ENCODE measurements at regions not wholly inside any gene's neighbourhood (a gene's known extent, or its start where the extent isn't known, plus 50 kb on each side); places are given as distances from the start of the nearest gene placed in this dataset.

DNA sequence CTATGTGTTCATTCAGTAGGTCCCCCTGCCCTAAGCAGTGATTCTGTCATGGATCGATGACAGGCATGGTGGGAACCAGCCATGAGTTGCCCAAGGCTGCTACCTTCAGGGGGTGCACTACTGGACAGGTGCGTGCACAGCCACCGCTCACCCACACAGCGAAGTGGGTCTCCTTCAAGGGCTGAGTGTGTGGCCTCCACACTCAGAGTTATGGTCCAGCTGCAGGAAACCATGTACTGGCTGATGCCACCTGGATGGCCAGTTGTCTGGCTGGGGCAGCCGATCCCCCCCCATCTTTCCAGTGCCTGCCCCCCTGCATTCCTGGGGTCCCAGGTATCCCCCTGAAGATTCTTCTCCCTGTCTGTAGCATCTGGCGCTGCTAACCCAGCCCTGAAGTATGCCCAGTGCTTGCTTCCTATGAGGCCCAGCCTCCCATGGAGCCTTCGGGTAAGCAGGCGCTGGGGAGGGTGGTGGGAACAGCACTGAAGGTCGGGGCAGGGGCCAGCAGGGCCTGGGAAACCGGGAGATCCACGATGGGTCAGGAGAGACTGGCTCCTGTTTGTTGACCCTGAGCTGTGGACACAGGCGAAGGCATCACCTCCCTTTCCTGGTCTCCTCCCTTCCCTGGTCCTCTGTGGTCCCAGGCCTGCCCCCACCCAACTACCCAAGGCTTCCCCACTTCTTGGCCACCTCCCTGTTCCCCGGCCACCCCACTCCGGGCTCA lies 106.0 kb downstream of the VEGFA start:
- H3K27ac ChIP-seq (ENCODE audit: low read depth in 2 of 2, low read length in 1 of 2): no peak overlapping the region; a peak in 1 of 4 replicates
- no peak for DNase-seq
- ChIA-PET CTCF (interaction anchor here (0.6 to 3.7 kb wide), 5 partner anchors 9 to 115 kb away, joined by 3 to 12 read pairs (median 6); partner anchors contain the start of gene VEGFA), POLR2A (no interaction called here)
- H3K9ac ChIP-seq: no peak overlapping the region
- H3K79me2 ChIP-seq (ENCODE audit: insufficient read depth): no peaks in the 10 kb centered on the region
- peaks cover 0 to 52% of the 10 kb centered on the region in 2 experiments; a peak in 2 of 4 replicates for H3K4me1 ChIP-seq (ENCODE audit: control insufficient read depth in 1 of 2, insufficient read depth in 2 of 2, low read depth in 1 of 2, low read length in 1 of 2)
- no peaks in the 10 kb centered on the region for H3F3A ChIP-seq (replicated peaks; ENCODE audit: insufficient read depth)
- no peaks in the 10 kb centered on the region for H3K27me3 ChIP-seq (ENCODE audit: insufficient read depth)
- TF ChIP-seq GATA2 (CRISPR knock-in tag; IDR thresholded peaks at IDR 0.05) (no peak), SIN3A (IDR thresholded peaks at IDR 0.05; ENCODE audit: borderline replicate concordance, low read depth, low read length) (no peak), GABPA (IDR thresholded peaks at IDR 0.05; ENCODE audit: low read depth) (no peak), FOXJ3 (CRISPR knock-in tag; IDR thresholded peaks at IDR 0.05) (no peak), EZH2phosphoT487 (IDR thresholded peaks at IDR 0.05; ENCODE audit: borderline replicate concordance, low read depth) (no peak), MEF2A (IDR thresholded peaks at IDR 0.05; ENCODE audit: borderline replicate concordance, low read depth) (no peak), EP300 (IDR thresholded peaks at IDR 0.05; ENCODE audit: borderline replicate concordance in 1 of 2, low read depth in 1 of 2, low read length in 1 of 2) (no peak)
- TF ChIP-seq, protein P1, sequence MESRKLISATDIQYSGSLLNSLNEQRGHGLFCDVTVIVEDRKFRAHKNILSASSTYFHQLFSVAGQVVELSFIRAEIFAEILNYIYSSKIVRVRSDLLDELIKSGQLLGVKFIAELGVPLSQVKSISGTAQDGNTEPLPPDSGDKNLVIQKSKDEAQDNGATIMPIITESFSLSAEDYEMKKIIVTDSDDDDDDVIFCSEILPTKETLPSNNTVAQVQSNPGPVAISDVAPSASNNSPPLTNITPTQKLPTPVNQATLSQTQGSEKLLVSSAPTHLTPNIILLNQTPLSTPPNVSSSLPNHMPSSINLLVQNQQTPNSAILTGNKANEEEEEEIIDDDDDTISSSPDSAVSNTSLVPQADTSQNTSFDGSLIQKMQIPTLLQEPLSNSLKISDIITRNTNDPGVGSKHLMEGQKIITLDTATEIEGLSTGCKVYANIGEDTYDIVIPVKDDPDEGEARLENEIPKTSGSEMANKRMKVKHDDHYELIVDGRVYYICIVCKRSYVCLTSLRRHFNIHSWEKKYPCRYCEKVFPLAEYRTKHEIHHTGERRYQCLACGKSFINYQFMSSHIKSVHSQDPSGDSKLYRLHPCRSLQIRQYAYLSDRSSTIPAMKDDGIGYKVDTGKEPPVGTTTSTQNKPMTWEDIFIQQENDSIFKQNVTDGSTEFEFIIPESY (IDR thresholded peaks at IDR 0.05; ENCODE audit: borderline replicate concordance, low read depth): no peak
- TF ChIP-seq, protein P2, sequence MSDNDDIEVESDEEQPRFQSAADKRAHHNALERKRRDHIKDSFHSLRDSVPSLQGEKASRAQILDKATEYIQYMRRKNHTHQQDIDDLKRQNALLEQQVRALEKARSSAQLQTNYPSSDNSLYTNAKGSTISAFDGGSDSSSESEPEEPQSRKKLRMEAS (IDR thresholded peaks at IDR 0.05; ENCODE audit: low read depth): no peak
- TF ChIP-seq, protein P3, sequence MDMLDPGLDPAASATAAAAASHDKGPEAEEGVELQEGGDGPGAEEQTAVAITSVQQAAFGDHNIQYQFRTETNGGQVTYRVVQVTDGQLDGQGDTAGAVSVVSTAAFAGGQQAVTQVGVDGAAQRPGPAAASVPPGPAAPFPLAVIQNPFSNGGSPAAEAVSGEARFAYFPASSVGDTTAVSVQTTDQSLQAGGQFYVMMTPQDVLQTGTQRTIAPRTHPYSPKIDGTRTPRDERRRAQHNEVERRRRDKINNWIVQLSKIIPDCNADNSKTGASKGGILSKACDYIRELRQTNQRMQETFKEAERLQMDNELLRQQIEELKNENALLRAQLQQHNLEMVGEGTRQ (IDR thresholded peaks at IDR 0.05; ENCODE audit: borderline replicate concordance, low read depth, low read length): no peak
- H2AFZ ChIP-seq (ENCODE audit: low read depth): no peak overlapping the region
- H3K4me2 ChIP-seq: no peak overlapping the region
- H3K4me3 ChIP-seq (ENCODE audit: low read depth in 2 of 2, low read length in 1 of 2): no peak overlapping the region
- no peaks in the 10 kb centered on the region for H4K20me1 ChIP-seq (ENCODE audit: insufficient read depth)
- 76% methylated on average over 11 of the region's 14 CpGs for WGBS (ENCODE audit: low lambda C conversion rate)
- no peaks in the 10 kb centered on the region for H3K9me3 ChIP-seq
- no peaks in the 10 kb centered on the region for H3K36me3 ChIP-seq (replicated peaks in 1 of 2; ENCODE audit: control insufficient read depth in 1 of 2, insufficient read depth in 2 of 2, low read length in 1 of 2)
- no peaks in the 10 kb centered on the region for H3K9me2 ChIP-seq

DNA sequence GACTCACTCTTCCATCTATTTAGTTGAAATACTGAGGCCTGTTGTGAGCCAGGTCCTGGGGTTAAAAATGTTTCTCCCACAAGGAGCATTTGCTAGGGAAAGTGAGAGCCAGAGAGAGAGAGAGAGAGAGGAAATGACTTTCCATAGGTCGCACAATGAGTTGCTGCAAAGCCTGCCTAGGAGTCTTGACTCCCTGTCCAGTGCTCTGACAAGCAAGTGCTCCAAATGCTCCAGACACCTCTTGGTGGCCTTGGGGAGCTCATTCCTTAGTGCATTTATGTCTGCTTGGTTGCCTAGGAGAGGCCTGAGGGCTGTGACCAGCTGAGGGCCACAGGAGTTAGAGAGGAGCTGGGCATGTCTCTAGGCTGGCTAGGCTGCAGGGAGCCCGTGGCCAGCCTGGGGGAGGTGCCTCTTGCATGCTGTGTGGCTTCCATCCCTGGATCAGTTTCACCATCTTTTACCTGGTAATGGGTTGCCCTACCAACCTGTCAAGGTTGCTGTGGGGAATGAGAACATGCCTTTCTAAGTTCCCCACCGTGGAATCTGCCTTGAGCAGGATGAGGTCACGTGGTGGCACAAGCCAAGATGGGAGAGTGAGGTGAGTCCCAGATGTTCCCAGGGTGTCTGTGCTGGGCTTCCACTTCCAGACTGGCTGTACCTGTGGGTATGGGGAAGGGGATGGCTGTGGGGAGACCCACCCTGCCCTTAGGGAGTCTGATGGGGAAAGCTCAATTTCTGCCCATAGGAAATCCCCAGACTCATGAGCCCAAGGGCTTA lies 105.0 kb downstream of the VEGFA start:
- Histone ChIP-seq H3K4me3 (ENCODE audit: low read depth in 2 of 2, low read length in 1 of 2) (no peak overlapping the region), H2AFZ (ENCODE audit: low read depth) (no peak overlapping the region), H3K36me3 (replicated peaks in 1 of 2; ENCODE audit: control insufficient read depth in 1 of 2, insufficient read depth in 2 of 2, low read length in 1 of 2) (no peaks in the 10 kb centered on the region), H3K9me3 (no peaks in the 10 kb centered on the region), H3K27me3 (ENCODE audit: insufficient read depth) (no peaks in the 10 kb centered on the region), H3K27ac (ENCODE audit: low read depth in 2 of 2, low read length in 1 of 2) (no peak overlapping the region), H3F3A (replicated peaks; ENCODE audit: insufficient read depth) (no peaks in the 10 kb centered on the region), H3K4me1 (ENCODE audit: control insufficient read depth in 1 of 2, insufficient read depth in 2 of 2, low read depth in 1 of 2, low read length in 1 of 2) (peaks cover 0 to 52% of the 10 kb centered on the region in 2 experiments; a peak in 2 of 4 replicates), H3K9me2 (no peaks in the 10 kb centered on the region), H3K79me2 (ENCODE audit: insufficient read depth) (no peaks in the 10 kb centered on the region), H4K20me1 (ENCODE audit: insufficient read depth) (no peaks in the 10 kb centered on the region), H3K4me2 (no peak overlapping the region), H3K9ac (no peak overlapping the region)
- ChIA-PET POLR2A (interaction anchor here (1.1 kb wide), 1 partner anchor 116 kb away, joined by 3 read pairs; no protein-coding TSS in a partner anchor), CTCF (interaction anchor here (0.6 to 3.7 kb wide), 5 partner anchors 8 to 116 kb away, joined by 3 to 9 read pairs (median 5); no protein-coding TSS in a partner anchor)
- WGBS (ENCODE audit: low lambda C conversion rate): 79% methylated on average over 2 of the region's 4 CpGs
- no peak for DNase-seq
- TF ChIP-seq FOXM1 (IDR thresholded peaks at IDR 0.05; ENCODE audit: low read depth) (no peak), ELF1 (IDR thresholded peaks at IDR 0.05) (no peak), RFX5 (IDR thresholded peaks at IDR 0.05; ENCODE audit: low read length) (no peak), NFIC (IDR thresholded peaks at IDR 0.05; ENCODE audit: borderline replicate concordance) (no peak), TCF12 (IDR thresholded peaks at IDR 0.05) (no peak)
- TF ChIP-seq, protein P4, sequence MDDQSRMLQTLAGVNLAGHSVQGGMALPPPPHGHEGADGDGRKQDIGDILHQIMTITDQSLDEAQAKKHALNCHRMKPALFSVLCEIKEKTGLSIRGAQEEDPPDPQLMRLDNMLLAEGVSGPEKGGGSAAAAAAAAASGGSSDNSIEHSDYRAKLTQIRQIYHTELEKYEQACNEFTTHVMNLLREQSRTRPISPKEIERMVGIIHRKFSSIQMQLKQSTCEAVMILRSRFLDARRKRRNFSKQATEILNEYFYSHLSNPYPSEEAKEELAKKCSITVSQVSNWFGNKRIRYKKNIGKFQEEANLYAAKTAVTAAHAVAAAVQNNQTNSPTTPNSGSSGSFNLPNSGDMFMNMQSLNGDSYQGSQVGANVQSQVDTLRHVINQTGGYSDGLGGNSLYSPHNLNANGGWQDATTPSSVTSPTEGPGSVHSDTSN (IDR thresholded peaks at IDR 0.05): no peak
- TF ChIP-seq, protein P5, sequence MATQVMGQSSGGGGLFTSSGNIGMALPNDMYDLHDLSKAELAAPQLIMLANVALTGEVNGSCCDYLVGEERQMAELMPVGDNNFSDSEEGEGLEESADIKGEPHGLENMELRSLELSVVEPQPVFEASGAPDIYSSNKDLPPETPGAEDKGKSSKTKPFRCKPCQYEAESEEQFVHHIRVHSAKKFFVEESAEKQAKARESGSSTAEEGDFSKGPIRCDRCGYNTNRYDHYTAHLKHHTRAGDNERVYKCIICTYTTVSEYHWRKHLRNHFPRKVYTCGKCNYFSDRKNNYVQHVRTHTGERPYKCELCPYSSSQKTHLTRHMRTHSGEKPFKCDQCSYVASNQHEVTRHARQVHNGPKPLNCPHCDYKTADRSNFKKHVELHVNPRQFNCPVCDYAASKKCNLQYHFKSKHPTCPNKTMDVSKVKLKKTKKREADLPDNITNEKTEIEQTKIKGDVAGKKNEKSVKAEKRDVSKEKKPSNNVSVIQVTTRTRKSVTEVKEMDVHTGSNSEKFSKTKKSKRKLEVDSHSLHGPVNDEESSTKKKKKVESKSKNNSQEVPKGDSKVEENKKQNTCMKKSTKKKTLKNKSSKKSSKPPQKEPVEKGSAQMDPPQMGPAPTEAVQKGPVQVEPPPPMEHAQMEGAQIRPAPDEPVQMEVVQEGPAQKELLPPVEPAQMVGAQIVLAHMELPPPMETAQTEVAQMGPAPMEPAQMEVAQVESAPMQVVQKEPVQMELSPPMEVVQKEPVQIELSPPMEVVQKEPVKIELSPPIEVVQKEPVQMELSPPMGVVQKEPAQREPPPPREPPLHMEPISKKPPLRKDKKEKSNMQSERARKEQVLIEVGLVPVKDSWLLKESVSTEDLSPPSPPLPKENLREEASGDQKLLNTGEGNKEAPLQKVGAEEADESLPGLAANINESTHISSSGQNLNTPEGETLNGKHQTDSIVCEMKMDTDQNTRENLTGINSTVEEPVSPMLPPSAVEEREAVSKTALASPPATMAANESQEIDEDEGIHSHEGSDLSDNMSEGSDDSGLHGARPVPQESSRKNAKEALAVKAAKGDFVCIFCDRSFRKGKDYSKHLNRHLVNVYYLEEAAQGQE (IDR thresholded peaks at IDR 0.05; ENCODE audit: low read depth, low read length): no peak

Data from SK-N-SH (cell line).